GM12878 (cell line): ENCODE measurements at regions not wholly inside any gene's neighbourhood (a gene's known extent, or its start where the extent isn't known, plus 50 kb on each side); places are given as distances from the start of the nearest gene placed in this dataset.

Experiments
- ATAC-seq: fragments of 200-7000 bp; cut with Tn5 transposase; 3 replicates; pipeline ENCODE4 v1.9.1; 2020; ENCODE audit warnings: mild to moderate bottlenecking, moderate library complexity
- BruUV-seq: library from RNA; stranded (reverse); fragments of 400-500 nt; replicated peaks from 2 replicates; lab custom pipeline; 2021; lab: Mats Ljungman, UMichigan
- CTCF ChIA-PET: fragments of 300-600 bp; sonication (Branson Sonifier 250); formaldehyde crosslinking; extraction: SDS; loops from one replicate; lab custom pipeline; 2021; ENCODE audit warnings: inconsistent platforms; lab: Yijun Ruan, JAX
- POLR2A ChIA-PET: fragments of 350-600 bp; formaldehyde crosslinking; extraction: SDS; loops from one replicate; lab custom pipeline; 2021; ENCODE audit warnings: inconsistent platforms; lab: Charles Lee
- RAD21 ChIA-PET: fragments of 300-600 bp; sonication (Branson Sonifier 250); formaldehyde crosslinking; loops from one replicate; lab custom pipeline; 2023; ENCODE audit warnings: antibody characterized with exemption; ENCODE audit not compliant: unreplicated experiment; lab: Charles Lee
- SMC1A ChIA-PET: fragments of 300-600 bp; sonication (Branson Sonifier 250); formaldehyde crosslinking; loops from one replicate; lab custom pipeline; 2023; ENCODE audit not compliant: unreplicated experiment, uncharacterized antibody; lab: Charles Lee
- DNase-seq: peaks from one replicate; pipeline ENCODE4 v3.0.0-alpha.2; 2011; ENCODE audit warnings: low read depth, low spot score
- FAIRE-seq: peaks from 3 replicates; lab custom pipeline; 2011; peaks lifted over from hg19 to GRCh38; lab: Jason Lieb, UNC
- H2AFZ ChIP-seq: 2 replicates; pipeline ENCODE4 v1.6.0; 2011; ENCODE audit warnings: low read depth, low read length, control low read depth; ENCODE audit not compliant: control insufficient read depth
- H3K27ac ChIP-seq: 2 replicates; pipeline ENCODE4 v1.5.1; 2011; ENCODE audit warnings: control low read depth; ENCODE audit not compliant: control insufficient read depth, insufficient read depth
- H3K27me3 ChIP-seq, 2 experiments: replicated peaks in 1 of 2; 2 replicates each; pipeline versions ENCODE4 v1.6.0 to v1.6.1; 2011; ENCODE audit warnings: low read length in 1 of 2; ENCODE audit not compliant: control insufficient read depth in 2 of 2, insufficient read depth in 2 of 2
- H3K36me3 ChIP-seq, 2 experiments: 2 replicates each; pipeline ENCODE4 v1.5.1; 2011; ENCODE audit warnings: low read length in 1 of 2; ENCODE audit not compliant: control insufficient read depth in 2 of 2, insufficient read depth in 2 of 2
- H3K4me1 ChIP-seq: 2 replicates; pipeline ENCODE4 v1.6.1; 2011; ENCODE audit warnings: mild to moderate bottlenecking, low read length, moderate library complexity, mixed read lengths; ENCODE audit not compliant: control insufficient read depth, insufficient read depth
- H3K4me2 ChIP-seq: 2 replicates; pipeline ENCODE4 v1.6.0; 2011; ENCODE audit warnings: control low read depth; ENCODE audit not compliant: control insufficient read depth, insufficient read depth
- H3K4me3 ChIP-seq: fragments of 200-600 bp; sonication (generic); 2 replicates; pipeline ENCODE4 v1.5.1; 2016
- H3K79me2 ChIP-seq: 2 replicates; pipeline ENCODE4 v1.6.0; 2011; ENCODE audit warnings: low read length; ENCODE audit not compliant: control insufficient read depth, insufficient read depth
- H3K9ac ChIP-seq: 2 replicates; pipeline ENCODE4 v1.8.0; 2011; ENCODE audit warnings: low read length, control low read depth, mixed read lengths; ENCODE audit not compliant: control insufficient read depth, insufficient read depth
- H3K9me3 ChIP-seq: replicated peaks from 3 replicates; pipeline ENCODE4 v1.5.1; 2011; ENCODE audit warnings: mild to moderate bottlenecking, low read length; ENCODE audit not compliant: control insufficient read depth, insufficient read depth
- H4K20me1 ChIP-seq: 2 replicates; pipeline ENCODE4 v1.6.0; 2011; ENCODE audit not compliant: control insufficient read depth, insufficient read depth
- BRCA1 ChIP-seq: IDR thresholded peaks from 2 replicates; pipeline ENCODE4 v1.6.1; 2011; ENCODE audit warnings: low read depth, low read length, improper control_type of control experiment
- CEBPB ChIP-seq, 2 experiments: fragments of 150-350 bp in 1 of 2; IDR thresholded peaks; 2 replicates each; pipeline ENCODE4 v1.6.1; 2012 to 2014; ENCODE audit warnings: low read depth in 2 of 2, low read length in 2 of 2, borderline replicate concordance in 1 of 2, inconsistent platforms in 1 of 2
- CHD4 ChIP-seq: fragments of 200-600 bp; sonication (generic); IDR thresholded peaks from 2 replicates; pipeline ENCODE4 v1.6.1; 2016; ENCODE audit warnings: mild to moderate bottlenecking
- HDAC2 ChIP-seq: fragments of 200-600 bp; sonication (generic); IDR thresholded peaks from 2 replicates; pipeline ENCODE4 v1.6.1; 2017
- HDAC6 ChIP-seq: fragments of 200-600 bp; sonication (generic); IDR thresholded peaks from one replicate; pipeline ENCODE4 v1.8.0; 2017; ENCODE audit warnings: antibody characterized with exemption; ENCODE audit not compliant: unreplicated experiment
- MEF2B ChIP-seq: fragments of 450-650 bp; IDR thresholded peaks from 2 replicates; pipeline ENCODE4 v1.6.1; 2018; ENCODE audit warnings: mild to moderate bottlenecking, moderate library complexity; ENCODE audit not compliant: partially characterized antibody, poor library complexity, severe bottlenecking
- MTA3 ChIP-seq: IDR thresholded peaks from 2 replicates; pipeline ENCODE4 v1.6.1; 2012; ENCODE audit warnings: low read length, inconsistent platforms, borderline replicate concordance
- NFYA ChIP-seq: IDR thresholded peaks from 2 replicates; pipeline ENCODE4 v1.6.1; 2011; ENCODE audit warnings: low read depth, mild to moderate bottlenecking, low read length, improper control_type of control experiment, borderline replicate concordance
- NFYB ChIP-seq: IDR thresholded peaks from 2 replicates; pipeline ENCODE4 v1.6.1; 2011; ENCODE audit warnings: low read depth, mild to moderate bottlenecking, low read length, improper control_type of control experiment, moderate library complexity; ENCODE audit not compliant: insufficient read depth
- POLR2AphosphoS2 ChIP-seq: IDR thresholded peaks from 2 replicates; pipeline ENCODE4 v1.6.1; 2011; ENCODE audit warnings: low read depth, mild to moderate bottlenecking, low read length, improper control_type of control experiment, moderate library complexity
- POU2F2 ChIP-seq: IDR thresholded peaks from 3 replicates; pipeline ENCODE4 v1.6.1; 2011; ENCODE audit warnings: low read depth, mild to moderate bottlenecking, low read length, borderline replicate concordance
- RB1 ChIP-seq: fragments of 450-650 bp; formaldehyde crosslinking; IDR thresholded peaks from 2 replicates; pipeline ENCODE4 v1.6.1; 2017; ENCODE audit warnings: mild to moderate bottlenecking, borderline replicate concordance
- WRNIP1 ChIP-seq: IDR thresholded peaks from 2 replicates; pipeline ENCODE4 v1.6.1; 2011; ENCODE audit warnings: low read depth, low read length, improper control_type of control experiment, borderline replicate concordance
- YY1 ChIP-seq: IDR thresholded peaks from 2 replicates; pipeline ENCODE4 v1.6.1; 2011; ENCODE audit warnings: low read depth, mild to moderate bottlenecking, low read length
- ZNF622 ChIP-seq: fragments of 450-650 bp; IDR thresholded peaks from 2 replicates; pipeline ENCODE4 v1.6.1; 2017; ENCODE audit warnings: mild to moderate bottlenecking, inconsistent platforms
- WGBS: methylation state at CpG from one replicate; pipeline ENCODE4 v1.1.6; 2016; ENCODE audit warnings: low lambda C conversion rate; ENCODE audit not compliant: insufficient replicate concordance, insufficient coverage; ENCODE audit errors: missing lambda C conversion rate; 5-methylcytosine and 5-hydroxymethylcytosine counted together
- in situ Hi-C: fragments of 300-500 bp; cut with MboI; formaldehyde crosslinking; loops from 9 replicates; pipeline ENCODE4 v1.14.3; 2018; ENCODE audit warnings: mixed read lengths
- intact Hi-C: fragments of 100-400 bp; cut with micrococcal nuclease; formaldehyde crosslinking; loops from one replicate; pipeline ENCODE4 v1.14.2; 2022; ENCODE audit not compliant: unreplicated experiment
- TF ChIP-seq, protein P1 (sequence below): IDR thresholded peaks from 2 replicates; pipeline ENCODE4 v1.6.1; 2012; ENCODE audit warnings: mild to moderate bottlenecking, low read depth, low read length
- TF ChIP-seq, protein P2 (sequence below): fragments of 450-650 bp; IDR thresholded peaks from 2 replicates; pipeline ENCODE4 v1.6.1; 2017; ENCODE audit warnings: mild to moderate bottlenecking

DNA sequence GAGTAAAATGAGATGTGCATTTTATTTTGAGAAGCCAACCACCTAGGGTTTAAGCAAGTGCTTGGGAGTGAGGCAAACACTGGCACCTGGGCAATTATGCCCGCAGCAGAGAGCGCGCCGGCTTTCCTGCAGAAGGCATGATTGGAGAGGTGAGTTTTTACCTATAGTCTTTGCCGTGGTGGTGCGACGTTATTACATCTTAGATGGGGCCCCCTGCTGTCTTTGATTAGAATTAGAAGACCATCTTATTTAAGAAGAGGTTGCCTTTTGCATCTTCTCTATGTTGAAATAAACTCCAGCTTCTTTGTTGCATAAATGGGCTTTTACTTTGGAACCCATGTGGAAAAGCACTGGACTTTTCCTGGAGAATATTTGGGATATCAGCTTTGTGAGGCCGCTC lies 409.5 kb downstream of the GLRX3 start (continued):
- TF ChIP-seq, protein P1, sequence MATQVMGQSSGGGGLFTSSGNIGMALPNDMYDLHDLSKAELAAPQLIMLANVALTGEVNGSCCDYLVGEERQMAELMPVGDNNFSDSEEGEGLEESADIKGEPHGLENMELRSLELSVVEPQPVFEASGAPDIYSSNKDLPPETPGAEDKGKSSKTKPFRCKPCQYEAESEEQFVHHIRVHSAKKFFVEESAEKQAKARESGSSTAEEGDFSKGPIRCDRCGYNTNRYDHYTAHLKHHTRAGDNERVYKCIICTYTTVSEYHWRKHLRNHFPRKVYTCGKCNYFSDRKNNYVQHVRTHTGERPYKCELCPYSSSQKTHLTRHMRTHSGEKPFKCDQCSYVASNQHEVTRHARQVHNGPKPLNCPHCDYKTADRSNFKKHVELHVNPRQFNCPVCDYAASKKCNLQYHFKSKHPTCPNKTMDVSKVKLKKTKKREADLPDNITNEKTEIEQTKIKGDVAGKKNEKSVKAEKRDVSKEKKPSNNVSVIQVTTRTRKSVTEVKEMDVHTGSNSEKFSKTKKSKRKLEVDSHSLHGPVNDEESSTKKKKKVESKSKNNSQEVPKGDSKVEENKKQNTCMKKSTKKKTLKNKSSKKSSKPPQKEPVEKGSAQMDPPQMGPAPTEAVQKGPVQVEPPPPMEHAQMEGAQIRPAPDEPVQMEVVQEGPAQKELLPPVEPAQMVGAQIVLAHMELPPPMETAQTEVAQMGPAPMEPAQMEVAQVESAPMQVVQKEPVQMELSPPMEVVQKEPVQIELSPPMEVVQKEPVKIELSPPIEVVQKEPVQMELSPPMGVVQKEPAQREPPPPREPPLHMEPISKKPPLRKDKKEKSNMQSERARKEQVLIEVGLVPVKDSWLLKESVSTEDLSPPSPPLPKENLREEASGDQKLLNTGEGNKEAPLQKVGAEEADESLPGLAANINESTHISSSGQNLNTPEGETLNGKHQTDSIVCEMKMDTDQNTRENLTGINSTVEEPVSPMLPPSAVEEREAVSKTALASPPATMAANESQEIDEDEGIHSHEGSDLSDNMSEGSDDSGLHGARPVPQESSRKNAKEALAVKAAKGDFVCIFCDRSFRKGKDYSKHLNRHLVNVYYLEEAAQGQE, result no peak
- no peak for TF ChIP-seq ZNF622

DNA sequence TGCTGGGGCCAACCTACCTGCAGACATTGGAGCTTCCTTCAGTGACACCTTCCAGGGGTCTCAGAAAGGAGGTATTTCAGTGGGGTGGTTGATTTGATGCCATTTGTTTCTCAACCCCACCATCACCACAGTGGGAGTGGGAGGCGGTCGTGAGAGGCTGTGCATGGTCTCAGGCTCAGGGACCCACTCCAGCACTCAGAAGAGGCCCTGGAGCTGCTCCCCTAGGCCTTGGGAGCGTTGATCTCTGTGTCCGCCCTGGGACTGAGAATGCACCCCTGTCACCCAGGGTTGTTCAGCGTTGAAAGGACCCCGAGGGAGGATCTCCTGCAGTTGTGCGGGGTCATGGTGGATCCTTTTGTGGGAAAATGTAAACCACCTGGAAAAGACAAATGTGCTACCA lies 410.6 kb downstream of the GLRX3 start:
- no peak for ATAC-seq
- RAD21 ChIA-PET, result no interaction called here
- 6% methylated on average over 7 of the region's 7 CpGs for WGBS

More for the DNA sequence above, 410.6 kb downstream of the GLRX3 start:
- Histone ChIP-seq H3K4me2 (no peak overlapping the region), H3K4me3 (no peak overlapping the region), H2AFZ (no peak overlapping the region), H3K4me1 (no peaks in the 10 kb centered on the region), H3K36me3 (no peaks in the 10 kb centered on the region), H3K79me2 (no peaks in the 10 kb centered on the region), H3K9me3 (no peaks in the 10 kb centered on the region; the same call in 2 of the 3 replicates), H3K9ac (no peak overlapping the region), H4K20me1 (no peaks in the 10 kb centered on the region), H3K27ac (no peak overlapping the region), H3K27me3 (no peaks in the 10 kb centered on the region)
- CTCF ChIA-PET, result no interaction called here
- intact Hi-C loops, result no loop called here
- BruUV-seq, result no TSS peak
- no peak for FAIRE-seq
- TF ChIP-seq MEF2B (no peak), HDAC2 (no peak), POU2F2 (no peak), NFYB (no peak), RB1 (no peak), MTA3 (no peak), CEBPB (IDR thresholded peaks at IDR 0.05; ENCODE audit: borderline replicate concordance in 1 of 2, low read depth in 2 of 2, low read length in 2 of 2) (no peak), HDAC6 (no peak), BRCA1 (no peak), NFYA (no peak), POLR2AphosphoS2 (no peak), YY1 (no peak), WRNIP1 (no peak), CHD4 (no peak)
- TF ChIP-seq, protein P2, sequence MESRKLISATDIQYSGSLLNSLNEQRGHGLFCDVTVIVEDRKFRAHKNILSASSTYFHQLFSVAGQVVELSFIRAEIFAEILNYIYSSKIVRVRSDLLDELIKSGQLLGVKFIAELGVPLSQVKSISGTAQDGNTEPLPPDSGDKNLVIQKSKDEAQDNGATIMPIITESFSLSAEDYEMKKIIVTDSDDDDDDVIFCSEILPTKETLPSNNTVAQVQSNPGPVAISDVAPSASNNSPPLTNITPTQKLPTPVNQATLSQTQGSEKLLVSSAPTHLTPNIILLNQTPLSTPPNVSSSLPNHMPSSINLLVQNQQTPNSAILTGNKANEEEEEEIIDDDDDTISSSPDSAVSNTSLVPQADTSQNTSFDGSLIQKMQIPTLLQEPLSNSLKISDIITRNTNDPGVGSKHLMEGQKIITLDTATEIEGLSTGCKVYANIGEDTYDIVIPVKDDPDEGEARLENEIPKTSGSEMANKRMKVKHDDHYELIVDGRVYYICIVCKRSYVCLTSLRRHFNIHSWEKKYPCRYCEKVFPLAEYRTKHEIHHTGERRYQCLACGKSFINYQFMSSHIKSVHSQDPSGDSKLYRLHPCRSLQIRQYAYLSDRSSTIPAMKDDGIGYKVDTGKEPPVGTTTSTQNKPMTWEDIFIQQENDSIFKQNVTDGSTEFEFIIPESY, result no peak
- SMC1A ChIA-PET, result interaction anchor here (0.6 kb wide), 1 partner anchor 1712 kb away, joined by 3 read pairs; no protein-coding TSS in a partner anchor
- POLR2A ChIA-PET, result no interaction called here
- in situ Hi-C loops, result no loop called here
- no peak for DNase-seq
